ENCODE measurements at regions not wholly inside any gene's neighbourhood (a gene's known extent, or its start where the extent isn't known, plus 50 kb on each side); places are given as distances from the start of the nearest gene placed in this dataset.

DNA sequence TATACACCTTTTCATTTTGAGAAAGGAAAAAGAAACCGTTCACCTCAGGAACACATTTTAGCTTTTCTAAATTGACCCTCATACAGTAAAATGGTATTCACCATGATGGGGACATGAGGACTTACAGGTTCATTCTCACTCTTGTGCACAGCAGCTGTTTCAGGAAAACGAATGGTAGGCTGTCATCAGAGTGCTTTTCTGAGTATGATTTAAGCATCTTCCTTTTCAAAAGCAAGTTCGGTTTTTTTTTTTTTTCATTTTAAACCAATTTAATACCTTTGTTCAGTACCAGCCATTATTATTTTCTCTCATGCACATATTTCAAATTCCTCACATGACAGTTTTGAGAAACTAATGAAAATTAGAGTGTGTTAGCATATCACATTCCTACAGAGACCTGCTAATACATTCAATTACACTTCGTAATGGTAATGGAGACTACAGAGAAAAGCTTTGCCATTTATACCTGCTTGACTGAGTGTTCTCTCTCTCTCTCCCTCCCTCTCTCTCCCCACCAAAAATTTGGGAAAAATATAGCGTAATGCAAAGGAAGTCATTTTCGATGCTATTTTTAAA lies 129.2 kb downstream of the SAMD5 start:
- TF ChIP-seq TCF7 (CRISPR knock-in tag; IDR thresholded peaks at IDR 0.05; ENCODE audit: low read depth): no peak
- TF ChIP-seq CTCF (IDR thresholded peaks at IDR 0.05): no peak
